GM19025 (cell line): ENCODE measurements at regions not wholly inside any gene's neighbourhood (a gene's known extent, or its start where the extent isn't known, plus 50 kb on each side); places are given as distances from the start of the nearest gene placed in this dataset.
"Not testable (repeated sequence)": the region's sequence is repeated elsewhere in the genome, so short reads cannot be mapped to it uniquely, and the experiment has no call there.

Experiments used
- ATAC-seq: cut with Tn5 transposase; IDR thresholded peaks from one replicate; pipeline ENCODE4 v1.9.1; 2021; ENCODE audit warnings: mild to moderate bottlenecking, low read depth, moderate library complexity; ENCODE audit not compliant: unreplicated experiment

- ATAC-seq = no peak
Measured at GRCh38 chr13:67549331-67549730, 319.2 kb upstream of the PCDH9 start.

GRCh38 chr13:67538906-67539305, 308.8 kb upstream of the PCDH9 start:
- no peak for ATAC-seq

GRCh38 chr13:67520886-67521285, 290.8 kb upstream of the PCDH9 start:
- ATAC-seq = no peak

GRCh38 chr13:67519356-67519755, 289.2 kb upstream of the PCDH9 start:
- no peak for ATAC-seq

GRCh38 chr13:67518785-67519184, 288.6 kb upstream of the PCDH9 start:
- no peak for ATAC-seq

- ATAC-seq = peak; percentile 80
Measured at GRCh38 chr13:67515895-67516294, 285.8 kb upstream of the PCDH9 start.

- ATAC-seq = no peak
Measured at GRCh38 chr13:67509018-67509417, 278.9 kb upstream of the PCDH9 start.

GRCh38 chr13:67508275-67508674, 278.1 kb upstream of the PCDH9 start:
- not testable (repeated sequence) for ATAC-seq

- no peak for ATAC-seq
Measured at GRCh38 chr13:67506407-67506806, 276.3 kb upstream of the PCDH9 start.

- no peak for ATAC-seq
Measured at GRCh38 chr13:67505376-67505775, 275.2 kb upstream of the PCDH9 start.

- no peak for ATAC-seq
Measured at GRCh38 chr13:67498948-67499347, 268.8 kb upstream of the PCDH9 start.

- no peak for ATAC-seq
Measured at GRCh38 chr13:67493835-67494234, 263.7 kb upstream of the PCDH9 start.

GRCh38 chr13:67489016-67489415, 258.9 kb upstream of the PCDH9 start:
- no peak for ATAC-seq

GRCh38 chr13:67481445-67481844, 251.3 kb upstream of the PCDH9 start:
- no peak for ATAC-seq

GRCh38 chr13:67474115-67474514, 244.0 kb upstream of the PCDH9 start:
- ATAC-seq = no peak

GRCh38 chr13:67469623-67470022, 239.5 kb upstream of the PCDH9 start:
- no peak for ATAC-seq

- no peak for ATAC-seq
Measured at GRCh38 chr13:67466569-67466968, 236.4 kb upstream of the PCDH9 start.

- ATAC-seq = no peak
Measured at GRCh38 chr13:67464154-67464553, 234.0 kb upstream of the PCDH9 start.

GRCh38 chr13:67462098-67462497, 232.0 kb upstream of the PCDH9 start:
- no peak for ATAC-seq

GRCh38 chr13:67452526-67452925, 222.4 kb upstream of the PCDH9 start:
- not testable (repeated sequence) for ATAC-seq

- no peak for ATAC-seq
Measured at GRCh38 chr13:67445436-67445835, 215.3 kb upstream of the PCDH9 start.

- no peak for ATAC-seq
Measured at GRCh38 chr13:67443923-67444322, 213.8 kb upstream of the PCDH9 start.

- no peak for ATAC-seq
Measured at GRCh38 chr13:67440236-67440975, 210.3 kb upstream of the PCDH9 start.
